ENCODE measurements at regions not wholly inside any gene's neighbourhood (a gene's known extent, or its start where the extent isn't known, plus 50 kb on each side); places are given as distances from the start of the nearest gene placed in this dataset.

DNA sequence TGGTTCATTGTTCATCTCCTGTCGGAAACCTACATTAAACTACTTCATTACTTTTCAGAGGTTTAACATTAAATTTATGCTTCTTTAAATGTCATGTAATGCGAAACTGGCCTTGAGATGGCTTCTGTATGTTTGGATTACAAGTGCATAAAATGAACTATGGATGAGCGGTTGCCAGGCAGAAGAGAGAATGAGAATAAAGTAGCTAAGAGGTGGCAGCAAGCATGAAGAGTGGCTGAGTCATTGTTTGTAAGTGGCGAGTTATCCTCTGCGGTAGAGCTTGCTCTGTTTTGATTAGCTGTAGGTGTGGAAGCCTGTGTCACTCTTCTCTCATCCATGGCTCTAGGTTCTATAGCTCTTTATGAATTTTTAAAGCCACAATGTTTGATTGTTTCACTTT lies 1139.6 kb upstream of the PCDH9 start:
- DNase-seq (ENCODE audit: low read depth, low spot score): no peak
- no peaks in the 10 kb centered on the region for H3K4me1 ChIP-seq (ENCODE audit: insufficient read depth, insufficient read length)

DNA sequence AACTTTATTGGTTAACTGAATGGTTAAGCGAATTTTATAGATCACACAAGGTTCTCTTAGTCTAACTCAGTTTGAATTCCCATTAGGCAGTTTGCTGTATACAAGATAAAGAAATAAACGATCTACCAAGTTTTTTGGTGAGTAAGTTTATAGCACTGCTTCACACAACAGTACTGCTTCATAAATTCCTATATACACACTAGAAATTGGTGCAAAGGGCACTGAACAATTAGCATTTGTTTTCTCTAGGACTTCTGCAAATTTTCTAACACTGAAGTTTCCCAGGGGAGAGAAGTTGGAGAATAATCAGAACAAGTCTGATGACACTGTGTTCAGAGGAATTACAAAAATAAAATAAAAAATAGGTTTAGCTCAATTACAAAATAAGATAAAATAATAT lies 1138.8 kb upstream of the PCDH9 start:
- Histone ChIP-seq H3K4me3 (ENCODE audit: insufficient read length, low read depth) (no peak overlapping the region), H3K27me3 (ENCODE audit: insufficient read depth, insufficient read length) (no peaks in the 10 kb centered on the region), H3K4me1 (ENCODE audit: insufficient read depth, insufficient read length) (no peaks in the 10 kb centered on the region), H3K9ac (ENCODE audit: insufficient read length, low read depth) (no peak overlapping the region), H3K36me3 (ENCODE audit: insufficient read depth, insufficient read length, low read length) (no peaks in the 10 kb centered on the region), H3K9me3 (ENCODE audit: insufficient read depth, low read length) (no peaks in the 10 kb centered on the region)
- no peak for DNase-seq (ENCODE audit: low read depth, low spot score)
- TF ChIP-seq YY1 (IDR thresholded peaks at IDR 0.05; ENCODE audit: insufficient read depth, insufficient read length) (no peak), SUZ12 (IDR thresholded peaks at IDR 0.05; ENCODE audit: extremely low read depth, insufficient read depth, insufficient read length) (no peak), ZNF274 (IDR thresholded peaks at IDR 0.05; ENCODE audit: low read depth, low read length) (no peak)

More for the DNA sequence above, 1139.6 kb upstream of the PCDH9 start:
- H3K36me3 ChIP-seq (ENCODE audit: insufficient read depth, insufficient read length, low read length): no peaks in the 10 kb centered on the region
- no peak overlapping the region for H3K9ac ChIP-seq (ENCODE audit: insufficient read length, low read depth)
- no peak for TF ChIP-seq ZNF274 (IDR thresholded peaks at IDR 0.05; ENCODE audit: low read depth, low read length)
- H3K9me3 ChIP-seq (ENCODE audit: insufficient read depth, low read length): no peaks in the 10 kb centered on the region
- no peak overlapping the region for H3K4me3 ChIP-seq (ENCODE audit: insufficient read length, low read depth)
- no peaks in the 10 kb centered on the region for H3K27me3 ChIP-seq (ENCODE audit: insufficient read depth, insufficient read length)

DNA sequence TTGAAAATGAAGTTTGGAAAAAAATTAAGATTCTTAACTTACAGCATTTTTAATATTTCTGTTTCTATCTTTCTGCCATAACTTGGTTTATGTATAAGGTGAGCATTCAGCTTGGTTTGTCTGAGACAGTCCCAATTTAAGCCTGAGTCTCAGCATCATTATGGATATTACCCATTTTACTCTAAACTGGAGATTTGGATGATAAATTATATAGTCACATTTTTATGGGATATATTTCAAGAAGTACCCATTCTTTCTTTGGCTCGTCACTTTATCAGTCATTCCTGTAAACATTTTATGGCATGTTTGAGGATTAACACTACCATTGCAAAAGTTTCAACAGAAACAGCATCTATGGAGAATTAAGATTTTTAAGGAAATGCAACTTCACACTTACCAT lies 1129.0 kb upstream of the PCDH9 start:
- Histone ChIP-seq H3K9ac (ENCODE audit: insufficient read length, low read depth) (no peak overlapping the region), H3K36me3 (ENCODE audit: insufficient read depth, insufficient read length, low read length) (no peaks in the 10 kb centered on the region), H3K27me3 (ENCODE audit: insufficient read depth, insufficient read length) (no peaks in the 10 kb centered on the region), H3K4me1 (ENCODE audit: insufficient read depth, insufficient read length) (no peaks in the 10 kb centered on the region), H3K9me3 (ENCODE audit: insufficient read depth, low read length) (no peaks in the 10 kb centered on the region), H3K4me3 (ENCODE audit: insufficient read length, low read depth) (no peak overlapping the region)
- DNase-seq (ENCODE audit: low read depth, low spot score): no peak
- TF ChIP-seq YY1 (IDR thresholded peaks at IDR 0.05; ENCODE audit: insufficient read depth, insufficient read length) (no peak), ZNF274 (IDR thresholded peaks at IDR 0.05; ENCODE audit: low read depth, low read length) (no peak), SUZ12 (IDR thresholded peaks at IDR 0.05; ENCODE audit: extremely low read depth, insufficient read depth, insufficient read length) (no peak)

DNA sequence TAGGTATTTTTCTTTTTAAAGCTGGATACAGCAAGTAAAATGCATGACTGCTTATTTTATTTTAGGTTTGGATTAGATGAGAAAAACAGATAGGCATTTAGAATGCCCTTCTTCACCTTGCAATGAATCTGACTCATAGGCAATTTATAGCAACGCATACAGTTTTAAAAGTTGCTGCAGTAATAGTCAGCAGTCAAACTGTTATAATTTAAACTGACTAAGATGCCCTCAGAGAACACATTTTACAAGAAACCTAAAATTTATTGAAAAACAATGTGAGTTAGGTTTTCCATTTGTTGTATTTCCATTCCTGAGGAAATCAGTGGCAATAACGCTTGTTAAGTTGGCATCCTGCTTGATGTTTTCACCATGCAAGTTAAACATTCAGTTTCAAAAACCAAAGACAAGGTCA lies 1128.2 kb upstream of the PCDH9 start:
- Histone ChIP-seq H3K36me3 (ENCODE audit: insufficient read depth, insufficient read length, low read length) (no peaks in the 10 kb centered on the region), H3K9me3 (ENCODE audit: insufficient read depth, low read length) (no peaks in the 10 kb centered on the region), H3K4me1 (ENCODE audit: insufficient read depth, insufficient read length) (no peaks in the 10 kb centered on the region), H3K4me3 (ENCODE audit: insufficient read length, low read depth) (no peak overlapping the region), H3K9ac (ENCODE audit: insufficient read length, low read depth) (no peak overlapping the region), H3K27me3 (ENCODE audit: insufficient read depth, insufficient read length) (no peaks in the 10 kb centered on the region)
- TF ChIP-seq SUZ12 (IDR thresholded peaks at IDR 0.05; ENCODE audit: extremely low read depth, insufficient read depth, insufficient read length): no peak
- no peak for TF ChIP-seq ZNF274 (IDR thresholded peaks at IDR 0.05; ENCODE audit: low read depth, low read length)
- no peak for TF ChIP-seq YY1 (IDR thresholded peaks at IDR 0.05; ENCODE audit: insufficient read depth, insufficient read length)
- no peak for DNase-seq (ENCODE audit: low read depth, low spot score)

GRCh38 chr13:68350554-68350953 lies 1120.4 kb upstream of the PCDH9 start:
- Histone ChIP-seq H3K9ac (ENCODE audit: insufficient read length, low read depth) (no peak overlapping the region), H3K36me3 (ENCODE audit: insufficient read depth, insufficient read length, low read length) (no peaks in the 10 kb centered on the region), H3K9me3 (ENCODE audit: insufficient read depth, low read length) (no peaks in the 10 kb centered on the region), H3K27me3 (ENCODE audit: insufficient read depth, insufficient read length) (no peaks in the 10 kb centered on the region), H3K4me1 (ENCODE audit: insufficient read depth, insufficient read length) (no peaks in the 10 kb centered on the region), H3K4me3 (ENCODE audit: insufficient read length, low read depth) (no peak overlapping the region)
- DNase-seq (ENCODE audit: low read depth, low spot score): no peak
- TF ChIP-seq ZNF274 (IDR thresholded peaks at IDR 0.05; ENCODE audit: low read depth, low read length): no peak
- TF ChIP-seq SUZ12 (IDR thresholded peaks at IDR 0.05; ENCODE audit: extremely low read depth, insufficient read depth, insufficient read length): no peak
- TF ChIP-seq YY1 (IDR thresholded peaks at IDR 0.05; ENCODE audit: insufficient read depth, insufficient read length): no peak

GRCh38 chr13:68347220-68347619 lies 1117.1 kb upstream of the PCDH9 start:
- H3K36me3 ChIP-seq (ENCODE audit: insufficient read depth, insufficient read length, low read length): no peaks in the 10 kb centered on the region
- no peak overlapping the region for H3K4me3 ChIP-seq (ENCODE audit: insufficient read length, low read depth)
- no peak for TF ChIP-seq ZNF274 (IDR thresholded peaks at IDR 0.05; ENCODE audit: low read depth, low read length)
- no peak for TF ChIP-seq SUZ12 (IDR thresholded peaks at IDR 0.05; ENCODE audit: extremely low read depth, insufficient read depth, insufficient read length)
- H3K9me3 ChIP-seq (ENCODE audit: insufficient read depth, low read length): no peaks in the 10 kb centered on the region
- H3K9ac ChIP-seq (ENCODE audit: insufficient read length, low read depth): no peak overlapping the region
- H3K27me3 ChIP-seq (ENCODE audit: insufficient read depth, insufficient read length): no peaks in the 10 kb centered on the region
- H3K4me1 ChIP-seq (ENCODE audit: insufficient read depth, insufficient read length): no peaks in the 10 kb centered on the region
- DNase-seq (ENCODE audit: low read depth, low spot score): no peak

GRCh38 chr13:68345963-68346531 lies 1115.9 kb upstream of the PCDH9 start:
- no peak for DNase-seq (ENCODE audit: low read depth, low spot score)
- no peak for TF ChIP-seq SUZ12 (IDR thresholded peaks at IDR 0.05; ENCODE audit: extremely low read depth, insufficient read depth, insufficient read length)
- TF ChIP-seq YY1 (IDR thresholded peaks at IDR 0.05; ENCODE audit: insufficient read depth, insufficient read length): no peak
- TF ChIP-seq ZNF274 (IDR thresholded peaks at IDR 0.05; ENCODE audit: low read depth, low read length): no peak
- no peak overlapping the region for H3K4me3 ChIP-seq (ENCODE audit: insufficient read length, low read depth)
- no peaks in the 10 kb centered on the region for H3K36me3 ChIP-seq (ENCODE audit: insufficient read depth, insufficient read length, low read length)
- H3K9me3 ChIP-seq (ENCODE audit: insufficient read depth, low read length): no peaks in the 10 kb centered on the region
- no peaks in the 10 kb centered on the region for H3K4me1 ChIP-seq (ENCODE audit: insufficient read depth, insufficient read length)
- no peak overlapping the region for H3K9ac ChIP-seq (ENCODE audit: insufficient read length, low read depth)
- H3K27me3 ChIP-seq (ENCODE audit: insufficient read depth, insufficient read length): no peaks in the 10 kb centered on the region

GRCh38 chr13:68323124-68323523 lies 1093.0 kb upstream of the PCDH9 start:
- DNase-seq (ENCODE audit: low read depth, low spot score): no peak
- Histone ChIP-seq H3K36me3 (ENCODE audit: insufficient read depth, insufficient read length, low read length) (no peaks in the 10 kb centered on the region), H3K9me3 (ENCODE audit: insufficient read depth, low read length) (no peaks in the 10 kb centered on the region), H3K9ac (ENCODE audit: insufficient read length, low read depth) (no peak overlapping the region), H3K4me1 (ENCODE audit: insufficient read depth, insufficient read length) (no peaks in the 10 kb centered on the region), H3K27me3 (ENCODE audit: insufficient read depth, insufficient read length) (no peaks in the 10 kb centered on the region), H3K4me3 (ENCODE audit: insufficient read length, low read depth) (no peak overlapping the region)
- TF ChIP-seq YY1 (IDR thresholded peaks at IDR 0.05; ENCODE audit: insufficient read depth, insufficient read length) (no peak), ZNF274 (IDR thresholded peaks at IDR 0.05; ENCODE audit: low read depth, low read length) (no peak)
